HEK293T (cell line): ENCODE measurements at regions not wholly inside any gene's neighbourhood (a gene's known extent, or its start where the extent isn't known, plus 50 kb on each side); places are given as distances from the start of the nearest gene placed in this dataset.

Experiments
- ARNT ChIP-seq: fragments of 450-650 bp; IDR thresholded peaks from 2 replicates; pipeline ENCODE4 v1.6.1; 2017; ENCODE audit warnings: mild to moderate bottlenecking
- BHLHE40 ChIP-seq: fragments of 450-650 bp; IDR thresholded peaks from 2 replicates; pipeline ENCODE4 v1.6.1; 2016; ENCODE audit warnings: mild to moderate bottlenecking, moderate library complexity, borderline replicate concordance
- CTBP1 ChIP-seq: fragments of 450-650 bp; IDR thresholded peaks from 2 replicates; pipeline ENCODE4 v1.6.1; 2016; ENCODE audit warnings: borderline replicate concordance
- ELF4 ChIP-seq: fragments of 450-650 bp; IDR thresholded peaks from 2 replicates; pipeline ENCODE4 v1.6.1; 2017; ENCODE audit warnings: antibody characterized with exemption
- FOXA1 ChIP-seq: fragments of 450-650 bp; IDR thresholded peaks from 2 replicates; pipeline ENCODE4 v1.6.1; 2016; ENCODE audit warnings: mild to moderate bottlenecking
- FOXK2 ChIP-seq: fragments of 450-650 bp; IDR thresholded peaks from 2 replicates; pipeline ENCODE4 v1.6.1; 2016; ENCODE audit warnings: mild to moderate bottlenecking
- FOXM1 ChIP-seq: fragments of 450-650 bp; IDR thresholded peaks from 2 replicates; pipeline ENCODE4 v1.6.1; 2017; ENCODE audit warnings: mild to moderate bottlenecking, borderline replicate concordance
- PKNOX1 ChIP-seq: fragments of 450-650 bp; IDR thresholded peaks from 2 replicates; pipeline ENCODE4 v1.6.1; 2016
- SP1 ChIP-seq: fragments of 450-650 bp; IDR thresholded peaks from 2 replicates; pipeline ENCODE4 v1.6.1; 2017
- SUZ12 ChIP-seq: fragments of 450-650 bp; IDR thresholded peaks from 2 replicates; pipeline ENCODE4 v1.6.1; 2016; ENCODE audit warnings: mild to moderate bottlenecking
- TARDBP ChIP-seq: fragments of 450-650 bp; IDR thresholded peaks from 2 replicates; pipeline ENCODE4 v1.6.1; 2016
- ZNF384 ChIP-seq: fragments of 450-650 bp; IDR thresholded peaks from 2 replicates; pipeline ENCODE4 v1.6.1; 2016

- no peak for TF ChIP-seq SP1
- no peak for TF ChIP-seq ARNT
- TF ChIP-seq FOXK2, result no peak
- TF ChIP-seq FOXA1, result no peak
- no peak for TF ChIP-seq FOXM1
- no peak for TF ChIP-seq TARDBP
- no peak for TF ChIP-seq ELF4
- TF ChIP-seq PKNOX1, result no peak
- no peak for TF ChIP-seq SUZ12
- TF ChIP-seq CTBP1, result no peak
- TF ChIP-seq BHLHE40, result no peak
- no peak for TF ChIP-seq ZNF384
These were observed 463.9 kb downstream of the RAPGEF2 start for GRCh38 chr4:159566786-159567185.
